K562 (cell line): ENCODE measurements at regions not wholly inside any gene's neighbourhood (a gene's known extent, or its start where the extent isn't known, plus 50 kb on each side); places are given as distances from the start of the nearest gene placed in this dataset.

Experiments
- ATAC-seq: fragments of 200-7000 bp; cut with Tn5 transposase; 3 replicates; pipeline ENCODE4 v1.9.1; 2020; ENCODE audit warnings: moderate library complexity
- BruUV-seq: library from RNA; stranded (reverse); fragments of 400-500 nt; replicated peaks from 2 replicates; lab custom pipeline; 2021; lab: Mats Ljungman, UMichigan
- CTCF ChIA-PET: fragments of 300-600 bp; formaldehyde crosslinking; extraction: SDS; loops from one replicate; lab custom pipeline; 2021; ENCODE audit warnings: low intra/inter-chr PET ratio; lab: Yijun Ruan, JAX
- POLR2A ChIA-PET: fragments of 300-600, 350-650 bp; sonication (Branson Sonifier 250); formaldehyde crosslinking; extraction: SDS; loops from one replicate; lab custom pipeline; 2021; ENCODE audit warnings: antibody characterized with exemption, inconsistent platforms; lab: Yijun Ruan, JAX
- DNase-seq, 4 experiments: peaks; one replicate each; pipeline versions ENCODE4 v3.0.0 to v3.0.0-alpha.2; 2011 to 2018; ENCODE audit warnings: low spot score in 3 of 4, mixed read lengths in 3 of 4; ENCODE audit errors: extremely low read depth in 1 of 4
- FAIRE-seq: peaks from 2 replicates; lab custom pipeline; 2011; peaks lifted over from hg19 to GRCh38; lab: Jason Lieb, UNC
- H2AFZ ChIP-seq: 2 replicates; pipeline ENCODE4 v1.6.0; 2011; ENCODE audit warnings: low read depth, low read length, control low read depth, inconsistent platforms
- H3K27ac ChIP-seq: fragments of 200-600 bp; 3 replicates; pipeline ENCODE4 v1.8.0; 2011; ENCODE audit warnings: low read depth, mild to moderate bottlenecking, control low read depth, inconsistent platforms, low read length, moderate library complexity, mixed read lengths; ENCODE audit errors: extremely low read depth
- H3K27me3 ChIP-seq, 2 experiments: fragments of 300-600 bp in 1 of 2; 2 replicates in 1 of 2; 3 replicates in 1 of 2; pipeline versions ENCODE4 v1.6.0 to v1.8.0; 2011; ENCODE audit warnings: inconsistent platforms in 2 of 2, low read length in 2 of 2, mild to moderate bottlenecking in 1 of 2, mixed read lengths in 1 of 2, moderate library complexity in 1 of 2; ENCODE audit not compliant: control insufficient read depth in 2 of 2, insufficient read depth in 2 of 2
- H3K36me3 ChIP-seq: fragments of 300-600 bp; 3 replicates; pipeline ENCODE4 v1.8.0; 2011; ENCODE audit warnings: mild to moderate bottlenecking, low read length, inconsistent platforms; ENCODE audit not compliant: control insufficient read depth, insufficient read depth
- H3K4me1 ChIP-seq, 2 experiments: fragments of 200-600 bp in 1 of 2; replicated peaks in 1 of 2; 2 replicates in 1 of 2; 3 replicates in 1 of 2; pipeline versions ENCODE4 v1.5.1 to v1.8.0; 2011; ENCODE audit warnings: inconsistent platforms in 2 of 2, low read length in 2 of 2, mild to moderate bottlenecking in 1 of 2, mixed read lengths in 1 of 2, moderate library complexity in 1 of 2; ENCODE audit not compliant: control insufficient read depth in 2 of 2, insufficient read depth in 2 of 2
- H3K4me2 ChIP-seq: 2 replicates; pipeline ENCODE4 v1.6.1; 2011; ENCODE audit warnings: low read length, control low read depth, inconsistent platforms, mixed read lengths; ENCODE audit not compliant: insufficient read depth
- H3K4me3 ChIP-seq: fragments of 200-600 bp; sonication (generic), shearing (Covaris generic); 2 replicates; pipeline ENCODE4 v1.5.1; 2016; ENCODE audit warnings: control low read depth, inconsistent platforms
- H3K79me2 ChIP-seq: fragments of 200-600 bp; 3 replicates; pipeline ENCODE4 v1.8.0; 2011; ENCODE audit warnings: low read length, inconsistent platforms; ENCODE audit not compliant: control insufficient read depth, insufficient read depth
- H3K9ac ChIP-seq, 2 experiments: 2 replicates each; pipeline versions ENCODE4 v1.6.0 to v1.6.1; 2011; ENCODE audit warnings: low read depth in 2 of 2, low read length in 2 of 2, control low read depth in 1 of 2, inconsistent platforms in 1 of 2, mild to moderate bottlenecking in 1 of 2, mixed read lengths in 1 of 2; ENCODE audit not compliant: insufficient read depth in 1 of 2
- H3K9me1 ChIP-seq: one replicate; pipeline ENCODE4 v1.6.0; 2011; ENCODE audit warnings: inconsistent platforms, mild to moderate bottlenecking, low read length, moderate library complexity; ENCODE audit not compliant: control insufficient read depth, insufficient read depth
- H3K9me3 ChIP-seq: replicated peaks from 2 replicates; pipeline ENCODE4 v1.5.1; 2011; ENCODE audit warnings: low read depth, low read length, inconsistent platforms; ENCODE audit not compliant: control insufficient read depth, insufficient read depth
- H4K20me1 ChIP-seq: replicated peaks from 2 replicates; pipeline ENCODE4 v1.6.1; 2011; ENCODE audit warnings: low read length, inconsistent platforms, mixed read lengths; ENCODE audit not compliant: control insufficient read depth, insufficient read depth
- ATF7 ChIP-seq: fragments of 450-650 bp; IDR thresholded peaks from 2 replicates; pipeline ENCODE4 v1.7.1; 2014; ENCODE audit warnings: mild to moderate bottlenecking, moderate library complexity
- BCL6 ChIP-seq: fragments of 250-450 bp; sonication (Bioruptor Pico); IDR thresholded peaks from 2 replicates; pipeline ENCODE4 v1.4.0; 2020
- CXXC5 ChIP-seq: fragments of 250-450 bp; sonication (Bioruptor Pico); IDR thresholded peaks from 2 replicates; pipeline ENCODE4 v1.8.0; 2022; ENCODE audit warnings: inconsistent platforms, mild to moderate bottlenecking, moderate library complexity
- ELF1 ChIP-seq: fragments of 200-800 bp; sonication (Bioruptor generic); IDR thresholded peaks from 2 replicates; pipeline ENCODE4 v1.6.1; 2016; ENCODE audit warnings: missing genetic modification characterization, missing compliant biosample characterization
- ELF2 ChIP-seq: fragments of 250-450 bp; sonication (Bioruptor Pico); IDR thresholded peaks from 2 replicates; pipeline ENCODE4 v1.5.0; 2021; ENCODE audit warnings: mild to moderate bottlenecking
- NFYB ChIP-seq: IDR thresholded peaks from 2 replicates; pipeline ENCODE4 v1.6.1; 2011; ENCODE audit warnings: mild to moderate bottlenecking, moderate library complexity; ENCODE audit not compliant: insufficient read length; ENCODE audit errors: extremely low read depth
- RAD51 ChIP-seq: fragments of 450-650 bp; IDR thresholded peaks from 2 replicates; pipeline ENCODE4 v1.7.1; 2016; ENCODE audit warnings: low read depth, mild to moderate bottlenecking, borderline replicate concordance
- SMAD4 ChIP-seq: fragments of 250-450 bp; sonication (Bioruptor Pico); conservative IDR thresholded peaks from 2 replicates; pipeline ENCODE4 v1.8.0; 2021; ENCODE audit warnings: inconsistent platforms, mild to moderate bottlenecking, moderate library complexity
- SMARCC2 ChIP-seq: fragments of 450-650 bp; IDR thresholded peaks from 2 replicates; pipeline ENCODE4 v1.6.1; 2017; ENCODE audit warnings: antibody characterized with exemption, moderate library complexity, mild to moderate bottlenecking, low read depth
- TAL1 ChIP-seq: fragments of 450-650 bp; IDR thresholded peaks from 2 replicates; pipeline ENCODE4 v1.6.1; 2016; ENCODE audit warnings: mild to moderate bottlenecking
- ZNF76 ChIP-seq: fragments of 250-450 bp; sonication (Bioruptor Pico); IDR thresholded peaks from 2 replicates; pipeline ENCODE4 v1.4.0; 2020; ENCODE audit warnings: mild to moderate bottlenecking, moderate library complexity, borderline replicate concordance
- WGBS: fragments of 100-300 bp; shearing (Covaris generic); methylation state at CpG from one replicate; pipeline ENCODE4 v1.1.6; 2016; ENCODE audit warnings: low coverage, mixed read lengths; ENCODE audit not compliant: insufficient coverage; ENCODE audit errors: missing lambda C conversion rate; 5-methylcytosine and 5-hydroxymethylcytosine counted together
- in situ Hi-C: fragments of 300-500 bp; cut with MboI; formaldehyde crosslinking; loops from 4 replicates; pipeline ENCODE4 v1.15.0; 2018; ENCODE audit warnings: inconsistent platforms, mixed read lengths
- intact Hi-C: fragments of 100-400 bp; cut with micrococcal nuclease; formaldehyde crosslinking; loops from 2 replicates; pipeline ENCODE4 v1.14.2; 2022
- TF ChIP-seq, protein P1 (sequence below): fragments of 450-650 bp; IDR thresholded peaks from 2 replicates; pipeline ENCODE4 v1.6.1; 2017; ENCODE audit warnings: antibody characterized with exemption
- TF ChIP-seq, protein P2 (sequence below): sonication (generic); IDR thresholded peaks from 2 replicates; pipeline ENCODE4 v1.6.1; 2016
- TF ChIP-seq, protein P3 (sequence below): fragments of 450-650 bp; IDR thresholded peaks from 2 replicates; pipeline ENCODE4 v1.6.1; 2016
- TF ChIP-seq, protein P4 (sequence below): fragments of 250-450 bp; sonication (Bioruptor Pico); IDR thresholded peaks from 2 replicates; pipeline ENCODE4 v1.4.0; 2020; ENCODE audit warnings: mild to moderate bottlenecking, moderate library complexity

DNA sequence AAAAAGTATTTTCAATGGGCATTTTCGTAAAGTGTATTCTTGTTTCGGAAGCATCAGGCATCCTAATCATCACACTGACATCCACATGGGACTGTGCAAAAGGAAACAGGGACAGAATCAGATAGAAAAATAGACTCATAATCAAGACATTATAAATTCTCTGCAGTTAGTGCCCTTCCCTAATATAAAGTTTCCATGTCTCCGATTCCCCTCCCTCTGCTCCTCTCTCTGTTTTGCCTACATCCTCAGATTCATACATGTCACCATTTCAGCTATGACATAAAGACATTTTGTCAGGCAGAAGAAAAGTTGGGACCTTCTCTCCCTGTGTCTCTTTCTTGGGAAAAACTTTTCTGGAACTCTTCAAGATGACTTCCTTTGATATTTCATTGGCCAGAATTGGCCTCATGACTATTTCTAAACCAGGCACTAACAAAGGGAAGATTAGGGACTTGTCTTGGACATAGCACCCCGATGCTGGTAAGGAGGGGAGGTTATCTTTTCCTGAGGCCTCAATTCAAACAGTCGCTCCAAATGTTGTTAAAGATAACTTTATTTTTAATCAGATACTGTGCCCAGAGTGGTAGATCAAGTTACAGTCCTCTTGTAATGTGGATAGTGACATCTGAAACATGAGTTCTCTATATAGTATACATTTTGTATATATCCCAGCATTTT is 212.1 kb upstream of the BTG1 start:
- peak; percentile 82 for ATAC-seq
- TF ChIP-seq SMARCC2 (peak; percentile 49; the same call in 1 of the 2 replicates), ZNF76 (CRISPR knock-in tag) (no peak), NFYB (peak; percentile 48), TAL1 (peak; percentile 71), SMAD4 (CRISPR knock-in tag) (peak; percentile 40; the same call in 1 of the 2 replicates), ELF2 (0 out of 2 replicates have a peak, but pooled peaks have one; percentile 14), RAD51 (peak; percentile 74), ATF7 (0 out of 2 replicates have a peak, but pooled peaks have one; percentile 18), ELF1 (tag) (no peak), BCL6 (CRISPR knock-in tag) (no peak), CXXC5 (CRISPR knock-in tag) (peak; percentile 43; the same call in 1 of the 2 replicates)
- TF ChIP-seq, protein P1, sequence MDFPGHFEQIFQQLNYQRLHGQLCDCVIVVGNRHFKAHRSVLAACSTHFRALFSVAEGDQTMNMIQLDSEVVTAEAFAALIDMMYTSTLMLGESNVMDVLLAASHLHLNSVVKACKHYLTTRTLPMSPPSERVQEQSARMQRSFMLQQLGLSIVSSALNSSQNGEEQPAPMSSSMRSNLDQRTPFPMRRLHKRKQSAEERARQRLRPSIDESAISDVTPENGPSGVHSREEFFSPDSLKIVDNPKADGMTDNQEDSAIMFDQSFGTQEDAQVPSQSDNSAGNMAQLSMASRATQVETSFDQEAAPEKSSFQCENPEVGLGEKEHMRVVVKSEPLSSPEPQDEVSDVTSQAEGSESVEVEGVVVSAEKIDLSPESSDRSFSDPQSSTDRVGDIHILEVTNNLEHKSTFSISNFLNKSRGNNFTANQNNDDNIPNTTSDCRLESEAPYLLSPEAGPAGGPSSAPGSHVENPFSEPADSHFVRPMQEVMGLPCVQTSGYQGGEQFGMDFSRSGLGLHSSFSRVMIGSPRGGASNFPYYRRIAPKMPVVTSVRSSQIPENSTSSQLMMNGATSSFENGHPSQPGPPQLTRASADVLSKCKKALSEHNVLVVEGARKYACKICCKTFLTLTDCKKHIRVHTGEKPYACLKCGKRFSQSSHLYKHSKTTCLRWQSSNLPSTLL = no peak
- TF ChIP-seq, protein P2, sequence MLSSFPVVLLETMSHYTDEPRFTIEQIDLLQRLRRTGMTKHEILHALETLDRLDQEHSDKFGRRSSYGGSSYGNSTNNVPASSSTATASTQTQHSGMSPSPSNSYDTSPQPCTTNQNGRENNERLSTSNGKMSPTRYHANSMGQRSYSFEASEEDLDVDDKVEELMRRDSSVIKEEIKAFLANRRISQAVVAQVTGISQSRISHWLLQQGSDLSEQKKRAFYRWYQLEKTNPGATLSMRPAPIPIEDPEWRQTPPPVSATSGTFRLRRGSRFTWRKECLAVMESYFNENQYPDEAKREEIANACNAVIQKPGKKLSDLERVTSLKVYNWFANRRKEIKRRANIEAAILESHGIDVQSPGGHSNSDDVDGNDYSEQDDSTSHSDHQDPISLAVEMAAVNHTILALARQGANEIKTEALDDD = peak; percentile 93
- TF ChIP-seq, protein P3, sequence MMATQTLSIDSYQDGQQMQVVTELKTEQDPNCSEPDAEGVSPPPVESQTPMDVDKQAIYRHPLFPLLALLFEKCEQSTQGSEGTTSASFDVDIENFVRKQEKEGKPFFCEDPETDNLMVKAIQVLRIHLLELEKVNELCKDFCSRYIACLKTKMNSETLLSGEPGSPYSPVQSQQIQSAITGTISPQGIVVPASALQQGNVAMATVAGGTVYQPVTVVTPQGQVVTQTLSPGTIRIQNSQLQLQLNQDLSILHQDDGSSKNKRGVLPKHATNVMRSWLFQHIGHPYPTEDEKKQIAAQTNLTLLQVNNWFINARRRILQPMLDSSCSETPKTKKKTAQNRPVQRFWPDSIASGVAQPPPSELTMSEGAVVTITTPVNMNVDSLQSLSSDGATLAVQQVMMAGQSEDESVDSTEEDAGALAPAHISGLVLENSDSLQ = 0 out of 2 replicates have a peak, but pooled peaks have one; percentile 6
- TF ChIP-seq, protein P4, sequence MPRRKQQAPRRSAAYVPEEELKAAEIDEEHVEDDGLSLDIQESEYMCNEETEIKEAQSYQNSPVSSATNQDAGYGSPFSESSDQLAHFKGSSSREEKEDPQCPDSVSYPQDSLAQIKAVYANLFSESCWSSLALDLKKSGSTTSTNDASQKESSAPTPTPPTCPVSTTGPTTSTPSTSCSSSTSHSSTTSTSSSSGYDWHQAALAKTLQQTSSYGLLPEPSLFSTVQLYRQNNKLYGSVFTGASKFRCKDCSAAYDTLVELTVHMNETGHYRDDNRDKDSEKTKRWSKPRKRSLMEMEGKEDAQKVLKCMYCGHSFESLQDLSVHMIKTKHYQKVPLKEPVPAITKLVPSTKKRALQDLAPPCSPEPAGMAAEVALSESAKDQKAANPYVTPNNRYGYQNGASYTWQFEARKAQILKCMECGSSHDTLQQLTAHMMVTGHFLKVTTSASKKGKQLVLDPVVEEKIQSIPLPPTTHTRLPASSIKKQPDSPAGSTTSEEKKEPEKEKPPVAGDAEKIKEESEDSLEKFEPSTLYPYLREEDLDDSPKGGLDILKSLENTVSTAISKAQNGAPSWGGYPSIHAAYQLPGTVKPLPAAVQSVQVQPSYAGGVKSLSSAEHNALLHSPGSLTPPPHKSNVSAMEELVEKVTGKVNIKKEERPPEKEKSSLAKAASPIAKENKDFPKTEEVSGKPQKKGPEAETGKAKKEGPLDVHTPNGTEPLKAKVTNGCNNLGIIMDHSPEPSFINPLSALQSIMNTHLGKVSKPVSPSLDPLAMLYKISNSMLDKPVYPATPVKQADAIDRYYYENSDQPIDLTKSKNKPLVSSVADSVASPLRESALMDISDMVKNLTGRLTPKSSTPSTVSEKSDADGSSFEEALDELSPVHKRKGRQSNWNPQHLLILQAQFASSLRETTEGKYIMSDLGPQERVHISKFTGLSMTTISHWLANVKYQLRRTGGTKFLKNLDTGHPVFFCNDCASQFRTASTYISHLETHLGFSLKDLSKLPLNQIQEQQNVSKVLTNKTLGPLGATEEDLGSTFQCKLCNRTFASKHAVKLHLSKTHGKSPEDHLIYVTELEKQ = no peak

More for the DNA sequence above, 212.1 kb upstream of the BTG1 start:
- H3K27ac ChIP-seq = peak overlapping the region; percentile 55
- peak overlapping the region in 1 of 2 experiments; percentile 28; a peak in 2 of 4 replicates for H3K9ac ChIP-seq
- peak overlapping the region; percentile 44 for H3K4me2 ChIP-seq
- H4K20me1 ChIP-seq = no peaks in the 10 kb centered on the region
- H3K9me3 ChIP-seq = 0 out of 2 replicates have a peak, but pooled peaks cover 8% of the 10 kb centered on the region
- CTCF ChIA-PET = no interaction called here
- no peaks in the 10 kb centered on the region for H3K36me3 ChIP-seq
- in situ Hi-C loops (no loop called here), intact Hi-C loops (loop anchor here (1.0 to 5.0 kb wide), 2 partner anchors 47 to 210 kb away; partner anchors contain the start of gene BTG1)
- H3K4me1 ChIP-seq = peaks cover 23 to 29% of the 10 kb centered on the region in 2 experiments; a peak in 4 of 5 replicates
- BruUV-seq = no TSS peak
- DNase-seq = peak in 2 of 4 experiments; percentile 74 to 81
- peak overlapping the region; percentile 74 for H2AFZ ChIP-seq
- FAIRE-seq = peak; percentile 87
- H3K79me2 ChIP-seq = no peaks in the 10 kb centered on the region
- POLR2A ChIA-PET = interaction anchor here (0.6 to 1.0 kb wide), 3 partner anchors 11 to 15 kb away, joined by 3 read pairs; no protein-coding TSS in a partner anchor
- no peaks in the 10 kb centered on the region for H3K27me3 ChIP-seq
- no peak overlapping the region; the same call in 1 of the 2 replicates for H3K4me3 ChIP-seq
- WGBS = 25% methylated on average over 5 of the region's 5 CpGs
- no peaks in the 10 kb centered on the region for H3K9me1 ChIP-seq
